Smooth muscle cell (in vitro differentiated cells): ENCODE measurements at regions not wholly inside any gene's neighbourhood (a gene's known extent, or its start where the extent isn't known, plus 50 kb on each side); places are given as distances from the start of the nearest gene placed in this dataset.

Experiments
- DNase-seq: peaks from one replicate; lab custom pipeline; 2025; ENCODE audit not compliant: unreplicated experiment; lab: John Stamatoyannopoulos, UW
- H2AFZ ChIP-seq: fragments of 200-600 bp; sonication (generic); 2 replicates; pipeline ENCODE4 v1.6.0; 2016; ENCODE audit warnings: antibody characterized with exemption, low read depth, mild to moderate bottlenecking
- H3F3A ChIP-seq: fragments of 200-600 bp; sonication (generic); 2 replicates; pipeline ENCODE4 v1.6.0; 2017; ENCODE audit warnings: antibody characterized with exemption, low read depth
- H3K27ac ChIP-seq: fragments of 200-600 bp; sonication (generic); 2 replicates; pipeline ENCODE4 v1.5.1; 2016; ENCODE audit warnings: low read depth, mild to moderate bottlenecking
- H3K27me3 ChIP-seq: fragments of 200-600 bp; sonication (generic); 2 replicates; pipeline ENCODE4 v1.6.1; 2016; ENCODE audit warnings: low read depth, mild to moderate bottlenecking
- H3K36me3 ChIP-seq: fragments of 200-600 bp; sonication (generic); 2 replicates; pipeline ENCODE4 v1.5.1; 2016; ENCODE audit warnings: low read depth
- H3K4me1 ChIP-seq: fragments of 200-600 bp; sonication (generic); 2 replicates; pipeline ENCODE4 v1.5.1; 2016; ENCODE audit warnings: low read depth
- H3K4me2 ChIP-seq: fragments of 200-600 bp; sonication (generic); 2 replicates; pipeline ENCODE4 v1.6.0; 2016; ENCODE audit warnings: mild to moderate bottlenecking
- H3K4me3 ChIP-seq: fragments of 200-600 bp; sonication (generic); 2 replicates; pipeline ENCODE4 v1.5.1; 2016; ENCODE audit warnings: mild to moderate bottlenecking
- H3K79me2 ChIP-seq: fragments of 200-600 bp; sonication (generic); 2 replicates; pipeline ENCODE4 v1.6.0; 2016; ENCODE audit warnings: low read depth, mild to moderate bottlenecking
- H3K9ac ChIP-seq: fragments of 200-600 bp; sonication (generic); 2 replicates; pipeline ENCODE4 v1.6.0; 2016; ENCODE audit warnings: low read depth
- H3K9me3 ChIP-seq: fragments of 200-600 bp; sonication (generic); replicated peaks from 2 replicates; pipeline ENCODE4 v1.5.1; 2016; ENCODE audit warnings: low read depth
- H4K20me1 ChIP-seq: fragments of 200-600 bp; sonication (generic); 2 replicates; pipeline ENCODE4 v1.6.0; 2016; ENCODE audit warnings: low read depth
- CTCF ChIP-seq: fragments of 200-600 bp; sonication (generic); IDR thresholded peaks from 2 replicates; pipeline ENCODE4 v1.5.1; 2017; ENCODE audit warnings: borderline replicate concordance, mild to moderate bottlenecking, antibody characterized with exemption; ENCODE audit not compliant: insufficient read depth, poor library complexity, severe bottlenecking
- WGBS: methylation state at CpG from one replicate; pipeline ENCODE4 v1.1.7; 2016; ENCODE audit warnings: low lambda C conversion rate; 5-methylcytosine and 5-hydroxymethylcytosine counted together

- H4K20me1 ChIP-seq = no peaks in the 10 kb centered on the region
- H3K9me3 ChIP-seq = no peaks in the 10 kb centered on the region
- no peak overlapping the region for H3K27ac ChIP-seq
- TF ChIP-seq CTCF = no peak
- no peaks in the 10 kb centered on the region for H3F3A ChIP-seq
- no peaks in the 10 kb centered on the region for H3K36me3 ChIP-seq
- H3K4me1 ChIP-seq = no peaks in the 10 kb centered on the region
- no peaks in the 10 kb centered on the region for H3K27me3 ChIP-seq
- DNase-seq = no peak
- no peak overlapping the region for H3K9ac ChIP-seq
- H3K4me3 ChIP-seq = no peak overlapping the region
- H2AFZ ChIP-seq = no peak overlapping the region
- no peaks in the 10 kb centered on the region for H3K79me2 ChIP-seq
- H3K4me2 ChIP-seq = no peak overlapping the region
- WGBS = 69% methylated on average over 6 of the region's 6 CpGs
Observed at GRCh38 chr9:82275258-82275927, 286.8 kb downstream of the SPATA31D1 start.

- no peaks in the 10 kb centered on the region for H3K27me3 ChIP-seq
- no peaks in the 10 kb centered on the region for H3K9me3 ChIP-seq
- no peak for TF ChIP-seq CTCF
- H4K20me1 ChIP-seq = no peaks in the 10 kb centered on the region
- H3K79me2 ChIP-seq = no peaks in the 10 kb centered on the region
- H2AFZ ChIP-seq = no peak overlapping the region
- no peak overlapping the region for H3K27ac ChIP-seq
- no peaks in the 10 kb centered on the region for H3F3A ChIP-seq
- no peak overlapping the region for H3K4me2 ChIP-seq
- no peaks in the 10 kb centered on the region for H3K36me3 ChIP-seq
- no peak overlapping the region for H3K4me3 ChIP-seq
- DNase-seq = no peak
- no peak overlapping the region for H3K9ac ChIP-seq
- no peaks in the 10 kb centered on the region for H3K4me1 ChIP-seq
Observed at GRCh38 chr9:82281066-82281465, 292.5 kb downstream of the SPATA31D1 start.

- no peaks in the 10 kb centered on the region for H3K79me2 ChIP-seq
- no peaks in the 10 kb centered on the region for H3K9me3 ChIP-seq
- H3K4me2 ChIP-seq = no peak overlapping the region
- no peaks in the 10 kb centered on the region for H4K20me1 ChIP-seq
- no peaks in the 10 kb centered on the region for H3K4me1 ChIP-seq
- H3K4me3 ChIP-seq = no peak overlapping the region
- no peak overlapping the region for H3K27ac ChIP-seq
- H2AFZ ChIP-seq = no peak overlapping the region
- no peak for TF ChIP-seq CTCF
- no peak for DNase-seq
- H3F3A ChIP-seq = no peaks in the 10 kb centered on the region
- WGBS = 76% methylated on average over 3 of the region's 3 CpGs
- no peaks in the 10 kb centered on the region for H3K36me3 ChIP-seq
- no peak overlapping the region for H3K9ac ChIP-seq
- H3K27me3 ChIP-seq = no peaks in the 10 kb centered on the region
Observed at GRCh38 chr9:82284758-82285157, 296.2 kb downstream of the SPATA31D1 start.

GRCh38 chr9:82295181-82295580 lies 306.6 kb downstream of the SPATA31D1 start:
- no peak overlapping the region for H3K4me2 ChIP-seq
- H4K20me1 ChIP-seq = no peaks in the 10 kb centered on the region

More at GRCh38 chr9:82295181-82295580, 306.6 kb downstream of the SPATA31D1 start:
- Histone ChIP-seq H3K4me1 (no peaks in the 10 kb centered on the region), H3K4me3 (no peak overlapping the region), H3K79me2 (no peaks in the 10 kb centered on the region), H3F3A (no peaks in the 10 kb centered on the region), H2AFZ (no peak overlapping the region), H3K9ac (no peak overlapping the region), H3K27ac (no peak overlapping the region), H3K9me3 (peaks cover 3% of the 10 kb centered on the region), H3K27me3 (no peaks in the 10 kb centered on the region), H3K36me3 (no peaks in the 10 kb centered on the region)
- no peak for TF ChIP-seq CTCF
- WGBS = 91% methylated on average over 5 of the region's 5 CpGs
- DNase-seq = no peak
